ENCODE measurements at regions not wholly inside any gene's neighbourhood (a gene's known extent, or its start where the extent isn't known, plus 50 kb on each side); places are given as distances from the start of the nearest gene placed in this dataset.
"Not testable (repeated sequence)": the region's sequence is repeated elsewhere in the genome, so short reads cannot be mapped to it uniquely, and the experiment has no call there.

DNA sequence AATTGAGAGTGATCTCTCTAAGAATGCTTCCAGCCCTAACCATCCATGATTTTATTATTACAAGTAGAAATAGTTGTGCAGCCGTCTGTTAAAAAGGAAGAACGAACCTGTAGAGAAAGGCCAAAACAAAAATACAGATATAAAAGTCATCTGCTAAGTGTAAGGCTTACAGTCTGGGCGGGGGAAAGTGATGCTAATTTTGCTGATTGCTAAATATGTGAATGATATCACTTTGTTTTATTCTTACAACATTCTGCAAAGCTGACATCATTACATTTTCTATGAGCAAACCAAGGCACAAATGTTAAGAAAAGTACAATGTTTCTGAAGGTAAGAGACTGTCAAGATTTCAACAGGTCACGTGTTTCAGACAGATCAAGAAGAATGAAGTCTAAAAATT, 101.5 kb upstream of the RAP1B start:
- no peak for DNase-seq (ENCODE audit: low read depth)

DNA sequence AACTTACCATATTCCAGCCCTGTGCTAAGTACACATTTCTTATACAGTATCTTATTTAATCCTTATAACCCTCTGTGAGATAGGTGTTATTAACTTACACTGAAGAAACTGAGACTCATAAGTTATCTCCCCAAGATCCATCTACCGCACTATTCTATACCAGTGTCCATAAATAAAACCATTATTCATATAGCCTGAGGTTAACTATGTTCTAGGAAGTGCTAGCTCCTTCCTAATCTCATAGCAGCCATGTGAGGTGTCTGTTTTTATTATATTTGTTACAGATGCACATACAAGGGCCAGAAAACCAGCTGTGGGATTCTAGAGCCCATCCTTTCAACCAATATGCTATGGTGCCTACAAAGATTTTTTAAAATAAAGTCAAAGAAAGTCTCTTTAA, 100.3 kb upstream of the RAP1B start:
- no peak for DNase-seq (ENCODE audit: low read depth)

DNA sequence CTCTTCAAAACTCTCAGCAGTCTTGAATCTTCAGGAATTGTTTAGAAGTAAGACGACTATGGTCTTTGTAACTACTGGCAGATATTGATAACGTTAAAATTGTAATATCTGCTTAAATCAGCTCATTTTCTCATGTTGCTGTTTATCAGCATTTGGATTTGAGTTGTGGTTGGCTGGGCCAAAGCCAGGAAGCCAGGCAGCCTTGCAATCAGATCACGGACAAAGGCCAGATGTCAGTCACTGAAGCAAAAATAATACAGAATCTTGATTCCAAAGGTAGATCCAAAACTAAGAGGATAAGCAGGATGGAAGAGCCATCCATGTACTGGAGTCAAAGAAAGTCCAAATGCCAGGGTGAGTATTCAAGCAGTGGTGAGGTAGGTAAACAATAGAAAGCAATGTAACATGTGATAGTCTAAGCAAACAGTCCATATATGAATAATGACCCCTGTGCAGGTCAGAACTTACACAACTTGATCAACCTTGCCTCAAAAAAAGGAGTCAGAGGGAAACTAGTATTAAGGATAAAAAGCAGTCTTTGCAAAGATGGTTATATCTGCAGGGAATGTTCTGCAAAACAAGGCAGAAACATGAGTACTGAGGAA, 95.8 kb upstream of the RAP1B start:
- no peak for DNase-seq (ENCODE audit: low read depth)

GRCh38 chr12:68515793-68516192, 94.9 kb upstream of the RAP1B start:
- DNase-seq (ENCODE audit: low read depth), result no peak

GRCh38 chr12:68521321-68521839, 89.3 kb upstream of the RAP1B start:
- no peak for DNase-seq (ENCODE audit: low read depth)

DNA sequence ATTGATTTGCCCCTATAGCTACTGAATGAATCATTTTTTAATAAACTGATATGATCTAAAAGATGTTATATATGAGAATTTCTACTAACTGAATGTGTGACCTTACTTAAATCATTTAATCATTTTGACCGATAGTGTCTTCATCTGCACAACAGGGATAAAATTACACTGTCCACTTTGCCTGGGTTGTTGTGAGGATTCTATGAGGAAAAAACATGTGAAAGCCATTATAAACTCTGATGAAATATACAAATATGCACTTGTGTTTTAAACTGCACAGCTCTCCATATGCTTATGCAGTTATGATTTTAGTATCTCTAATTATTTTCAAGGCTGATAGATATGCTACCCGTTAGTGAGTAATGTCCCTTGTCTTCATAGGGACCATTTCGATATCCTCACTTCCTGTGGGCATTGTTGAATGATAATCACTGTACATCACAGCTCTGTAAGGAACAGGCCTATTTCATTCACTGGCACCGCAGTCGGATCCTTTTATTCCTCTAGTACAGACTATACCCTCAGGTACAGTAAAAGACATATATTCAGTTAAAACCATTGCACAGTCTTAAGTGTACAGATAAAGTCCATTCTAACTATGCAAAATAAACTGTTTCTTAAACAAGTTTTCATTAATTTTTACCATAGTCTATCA, 88.7 kb upstream of the RAP1B start:
- DNase-seq (ENCODE audit: low read depth), result no peak

GRCh38 chr12:68529466-68529865, 81.2 kb upstream of the RAP1B start:
- no peak for DNase-seq (ENCODE audit: low read depth)

GRCh38 chr12:68529869-68530268, 80.8 kb upstream of the RAP1B start:
- DNase-seq (ENCODE audit: low read depth), result no peak

DNA sequence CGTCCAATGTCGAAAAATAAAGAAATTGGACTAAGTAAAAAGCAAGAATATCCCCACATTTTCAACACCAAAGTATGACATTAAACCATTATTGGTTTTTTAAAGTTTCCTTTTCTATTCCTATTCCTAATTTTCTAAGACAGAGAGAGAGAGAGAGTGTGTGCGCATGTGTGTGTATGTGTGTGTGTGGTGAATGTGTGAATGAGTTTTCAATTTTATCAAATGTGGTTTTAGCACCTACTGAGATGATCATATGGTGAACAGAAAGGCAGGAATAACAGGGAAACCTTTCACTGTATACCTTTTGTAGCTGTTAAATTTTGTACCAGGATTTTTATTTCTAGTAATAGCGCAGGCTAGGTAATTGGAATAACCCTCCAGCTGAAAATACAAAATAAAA, 80.4 kb upstream of the RAP1B start:
- no peak for DNase-seq (ENCODE audit: low read depth)

DNA sequence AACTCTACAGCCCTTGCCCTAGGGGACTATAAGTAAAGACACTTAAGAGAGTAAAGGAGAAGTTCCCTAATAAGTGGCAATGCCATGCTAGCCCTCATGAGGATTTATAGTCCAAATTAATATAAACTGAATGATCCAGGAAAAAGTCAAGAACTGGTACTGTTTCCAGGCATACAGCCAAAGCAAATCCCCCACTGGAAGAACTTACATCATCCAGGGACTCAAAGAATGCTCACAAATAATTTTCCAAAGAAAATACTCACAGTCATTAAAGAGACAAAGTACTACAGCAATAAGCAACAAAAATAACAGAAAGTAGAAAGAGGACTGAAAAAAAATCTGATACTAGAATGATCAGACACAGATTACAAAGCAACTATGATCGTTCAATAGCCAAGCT, 79.7 kb upstream of the RAP1B start:
- no peak for DNase-seq (ENCODE audit: low read depth)

GRCh38 chr12:68532204-68532886, 78.4 kb upstream of the RAP1B start:
- DNase-seq (ENCODE audit: low read depth), result no peak

DNA sequence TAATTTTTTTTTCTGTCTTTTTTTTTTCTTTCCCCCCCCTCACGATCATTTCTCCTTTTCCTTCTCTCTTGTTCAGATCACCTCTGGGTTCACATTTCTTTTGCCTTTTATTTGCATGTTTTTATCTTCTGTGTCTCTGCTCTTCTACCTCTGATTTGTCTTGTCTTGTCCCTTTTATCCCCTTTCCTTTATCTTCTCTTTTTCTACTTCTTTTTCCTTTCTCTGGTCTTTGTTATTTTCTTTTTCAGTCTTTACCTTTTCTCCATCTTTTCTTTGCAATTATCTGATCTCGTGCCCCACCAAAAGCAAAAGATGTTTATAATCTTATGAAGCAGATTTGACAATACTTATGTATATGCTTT, 77.8 kb upstream of the RAP1B start:
- DNase-seq (ENCODE audit: low read depth), result no peak

DNA sequence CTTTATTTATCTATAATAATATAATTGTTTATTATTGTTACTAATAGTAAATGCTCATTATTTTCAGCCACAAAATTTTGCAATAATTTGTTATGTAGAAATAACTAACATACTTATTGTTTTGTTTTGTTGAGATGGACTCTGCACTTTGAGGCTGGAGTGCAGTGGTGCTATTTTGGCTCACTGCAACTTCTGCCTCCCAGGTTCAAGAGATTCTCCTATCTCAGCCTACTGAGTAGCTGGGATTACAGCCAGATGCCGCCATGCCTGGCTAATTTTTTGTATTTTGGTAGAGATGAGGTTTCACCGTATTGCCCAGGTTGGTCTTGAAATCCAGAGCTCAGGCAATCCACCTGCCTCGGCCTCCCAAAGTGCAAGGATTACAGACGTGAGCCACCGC, 76.6 kb upstream of the RAP1B start:
- DNase-seq (ENCODE audit: low read depth), result no peak

- no peak for DNase-seq (ENCODE audit: low read depth)
These were observed 73.7 kb upstream of the RAP1B start for GRCh38 chr12:68536885-68537485.

DNA sequence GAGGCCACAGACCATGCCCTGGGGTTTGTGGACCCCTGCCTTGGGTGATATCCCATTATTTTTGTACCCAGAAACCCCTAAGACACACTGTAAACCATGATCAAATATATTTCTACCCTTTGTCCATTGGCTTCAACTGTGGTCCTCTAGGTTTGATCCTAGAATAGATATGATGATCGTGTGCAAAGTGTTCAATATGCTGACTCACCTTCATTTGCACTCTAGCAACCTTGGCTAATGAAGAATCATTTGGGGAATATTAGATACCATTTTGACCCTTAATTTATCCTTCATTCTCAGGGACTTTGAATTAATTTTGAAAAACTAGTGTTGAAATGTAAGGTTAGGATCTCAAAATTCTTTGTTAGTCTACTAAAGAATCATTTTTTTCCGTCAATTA, 73.1 kb upstream of the RAP1B start:
- DNase-seq (ENCODE audit: low read depth), result no peak

- DNase-seq (ENCODE audit: low read depth), result peak; percentile 14
These were observed 71.7 kb upstream of the RAP1B start for GRCh38 chr12:68538726-68539614.

DNA sequence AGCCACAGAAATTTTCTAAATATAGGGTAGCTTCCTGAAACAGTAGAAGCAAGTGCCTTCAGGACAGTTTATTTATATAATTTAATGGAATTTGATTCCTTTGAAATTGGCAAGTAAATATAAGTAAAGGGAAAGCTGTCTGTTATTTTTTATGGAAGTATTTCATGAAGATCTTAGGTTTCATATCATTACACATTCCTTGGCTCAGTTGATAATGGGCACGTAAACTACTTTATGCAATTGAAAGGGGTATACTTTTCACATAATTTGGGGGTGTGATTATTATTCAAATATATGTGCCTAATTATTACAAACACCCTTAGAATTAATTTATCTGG, 71.1 kb upstream of the RAP1B start:
- DNase-seq (ENCODE audit: low read depth), result no peak

- DNase-seq (ENCODE audit: low read depth), result not testable (repeated sequence)
These were observed 69.9 kb upstream of the RAP1B start for GRCh38 chr12:68540768-68541167.

DNA sequence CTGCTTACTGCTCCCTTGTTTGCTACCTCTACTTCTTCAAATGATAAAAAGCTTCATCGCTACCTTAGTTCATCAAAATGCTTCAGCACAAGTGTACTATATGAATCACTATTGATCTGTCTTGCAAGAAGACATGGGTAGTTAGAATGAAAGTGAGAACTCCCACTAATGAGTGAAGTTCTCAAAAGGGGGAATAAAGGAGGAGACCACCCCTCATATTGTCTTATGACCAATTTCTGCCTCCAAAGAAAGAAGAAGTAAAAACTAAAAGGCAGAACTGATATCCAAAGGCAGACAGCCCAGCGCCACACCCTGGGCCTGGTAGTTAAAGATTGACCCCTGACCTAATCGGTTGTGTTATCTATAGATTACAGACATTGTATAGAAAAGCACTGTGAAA, 63.4 kb upstream of the RAP1B start:
- not testable (repeated sequence) for DNase-seq (ENCODE audit: low read depth)

GRCh38 chr12:68552605-68553195, 58.0 kb upstream of the RAP1B start:
- not testable (repeated sequence) for DNase-seq (ENCODE audit: low read depth)

DNA sequence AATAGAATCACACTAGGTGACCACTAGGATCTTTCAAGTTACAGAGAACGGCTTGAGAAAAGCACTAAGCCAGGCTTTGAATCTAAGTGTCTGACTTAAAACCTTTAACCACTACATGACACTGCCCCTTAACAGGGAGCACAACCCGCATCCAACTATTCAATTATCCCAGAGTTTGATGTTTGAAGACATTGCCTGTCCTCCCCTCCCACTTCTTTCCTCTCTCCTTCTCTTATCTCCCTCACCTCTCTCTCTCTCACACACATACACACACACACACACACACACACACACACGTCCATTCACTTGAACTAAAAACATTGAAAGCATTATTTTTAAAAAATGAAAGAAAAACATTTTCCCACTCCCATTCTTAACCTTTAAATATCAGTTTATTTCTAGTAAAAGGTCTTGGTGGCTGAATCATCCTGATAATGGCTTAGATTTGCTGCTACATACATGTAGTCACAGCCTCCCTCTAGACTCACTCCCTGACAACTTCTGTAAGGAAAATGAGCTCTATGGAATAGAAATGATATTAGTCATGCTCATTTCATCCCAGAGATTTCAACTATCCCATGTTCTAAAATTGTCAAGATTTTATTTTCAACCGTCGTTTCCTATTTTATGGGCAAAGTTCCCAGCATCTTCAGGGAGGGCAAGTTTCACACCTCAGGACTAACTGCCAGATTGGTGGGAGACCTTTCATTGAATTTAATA, 53.5 kb upstream of the RAP1B start:
- DNase-seq (ENCODE audit: low read depth), result no peak
